ENCODE measurements at regions not wholly inside any gene's neighbourhood (a gene's known extent, or its start where the extent isn't known, plus 50 kb on each side); places are given as distances from the start of the nearest gene placed in this dataset.
"Not testable (repeated sequence)": the region's sequence is repeated elsewhere in the genome, so short reads cannot be mapped to it uniquely, and the experiment has no call there.

DNA sequence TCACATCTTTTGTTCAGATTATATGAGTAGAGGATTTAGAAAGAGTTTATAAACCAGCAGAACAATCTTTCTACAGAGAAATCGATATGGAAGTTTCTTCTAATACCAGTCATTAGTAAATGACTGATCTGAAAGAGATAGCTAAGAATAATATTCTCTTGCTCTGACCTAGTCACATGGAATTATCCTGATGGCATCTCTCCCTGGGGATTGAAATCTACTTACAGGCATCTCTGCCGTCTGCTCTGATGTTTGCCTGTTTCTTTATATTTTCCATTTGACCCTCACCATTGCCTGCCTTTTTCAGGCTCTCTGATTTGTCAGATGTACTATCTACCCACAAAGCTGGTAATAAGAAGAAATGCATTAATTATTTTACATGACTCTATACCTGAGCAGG is 1157.3 kb downstream of the PCDH7 start:
- Histone ChIP-seq H3K27ac (ENCODE audit: low read depth, low read length, severe bottlenecking) (no peak overlapping the region), H3K4me1 (ENCODE audit: control insufficient read depth, insufficient read depth, low read length, poor library complexity, severe bottlenecking) (no peaks in the 10 kb centered on the region), H3K4me3 (ENCODE audit: extremely low read depth, insufficient read depth, low read length, poor library complexity, severe bottlenecking) (no peak overlapping the region), H3K36me3 (ENCODE audit: control insufficient read depth, insufficient read depth, low read length) (no peaks in the 10 kb centered on the region), H3K9me3 (ENCODE audit: control insufficient read depth, low read length) (no peaks in the 10 kb centered on the region)
- 100% methylated on average over 1 of the region's 2 CpGs for WGBS, 2 experiments (ENCODE audit: insufficient coverage in 2 of 2)

- not testable (repeated sequence) for H3K4me1 ChIP-seq (ENCODE audit: control insufficient read depth, insufficient read depth, low read length, poor library complexity, severe bottlenecking); H3K9me3 ChIP-seq (ENCODE audit: control insufficient read depth, low read length)
- WGBS, 2 experiments (ENCODE audit: insufficient coverage in 2 of 2) = no CpG with 5 or more reads among the region's 2 CpGs
Measured at GRCh38 chr4:31880837-31881236, 1160.7 kb downstream of the PCDH7 start.

GRCh38 chr4:31896349-31896748 is 1176.2 kb downstream of the PCDH7 start:
- no peaks in the 10 kb centered on the region for H3K4me1 ChIP-seq (ENCODE audit: control insufficient read depth, insufficient read depth, low read length, poor library complexity, severe bottlenecking)
- no peaks in the 10 kb centered on the region for H3K36me3 ChIP-seq (ENCODE audit: control insufficient read depth, insufficient read depth, low read length)
- H3K27ac ChIP-seq (ENCODE audit: low read depth, low read length, severe bottlenecking) = no peak overlapping the region
- H3K9me3 ChIP-seq (ENCODE audit: control insufficient read depth, low read length) = no peaks in the 10 kb centered on the region
- H3K4me3 ChIP-seq (ENCODE audit: extremely low read depth, insufficient read depth, low read length, poor library complexity, severe bottlenecking) = no peak overlapping the region

More at GRCh38 chr4:31880837-31881236, 1160.7 kb downstream of the PCDH7 start:
- H3K27ac ChIP-seq (ENCODE audit: low read depth, low read length, severe bottlenecking); H3K36me3 ChIP-seq (ENCODE audit: control insufficient read depth, insufficient read depth, low read length); H3K4me3 ChIP-seq (ENCODE audit: extremely low read depth, insufficient read depth, low read length, poor library complexity, severe bottlenecking): not testable (repeated sequence)

- Histone ChIP-seq H3K9me3 (ENCODE audit: control insufficient read depth, low read length) (peaks cover 8% of the 10 kb centered on the region), H3K4me3 (ENCODE audit: extremely low read depth, insufficient read depth, low read length, poor library complexity, severe bottlenecking) (no peak overlapping the region), H3K36me3 (ENCODE audit: control insufficient read depth, insufficient read depth, low read length) (no peaks in the 10 kb centered on the region), H3K27ac (ENCODE audit: low read depth, low read length, severe bottlenecking) (no peak overlapping the region), H3K4me1 (ENCODE audit: control insufficient read depth, insufficient read depth, low read length, poor library complexity, severe bottlenecking) (no peaks in the 10 kb centered on the region)
- WGBS, 2 experiments (ENCODE audit: insufficient coverage in 2 of 2) = 85 to 96% methylated on average over 3 of the region's 3 CpGs
Measured at GRCh38 chr4:31905363-31905762, 1185.2 kb downstream of the PCDH7 start.

GRCh38 chr4:31908261-31908660 is 1188.1 kb downstream of the PCDH7 start:
- 67 to 74% methylated on average over 1 to 3 of the region's 3 CpGs for WGBS, 2 experiments (ENCODE audit: insufficient coverage in 2 of 2)
- Histone ChIP-seq H3K27ac (ENCODE audit: low read depth, low read length, severe bottlenecking) (no peak overlapping the region), H3K36me3 (ENCODE audit: control insufficient read depth, insufficient read depth, low read length) (no peaks in the 10 kb centered on the region), H3K4me1 (ENCODE audit: control insufficient read depth, insufficient read depth, low read length, poor library complexity, severe bottlenecking) (no peaks in the 10 kb centered on the region), H3K9me3 (ENCODE audit: control insufficient read depth, low read length) (peaks cover 8% of the 10 kb centered on the region), H3K4me3 (ENCODE audit: extremely low read depth, insufficient read depth, low read length, poor library complexity, severe bottlenecking) (no peak overlapping the region)

GRCh38 chr4:31917334-31917733 is 1197.2 kb downstream of the PCDH7 start:
- H3K36me3 ChIP-seq (ENCODE audit: control insufficient read depth, insufficient read depth, low read length) = no peaks in the 10 kb centered on the region

DNA sequence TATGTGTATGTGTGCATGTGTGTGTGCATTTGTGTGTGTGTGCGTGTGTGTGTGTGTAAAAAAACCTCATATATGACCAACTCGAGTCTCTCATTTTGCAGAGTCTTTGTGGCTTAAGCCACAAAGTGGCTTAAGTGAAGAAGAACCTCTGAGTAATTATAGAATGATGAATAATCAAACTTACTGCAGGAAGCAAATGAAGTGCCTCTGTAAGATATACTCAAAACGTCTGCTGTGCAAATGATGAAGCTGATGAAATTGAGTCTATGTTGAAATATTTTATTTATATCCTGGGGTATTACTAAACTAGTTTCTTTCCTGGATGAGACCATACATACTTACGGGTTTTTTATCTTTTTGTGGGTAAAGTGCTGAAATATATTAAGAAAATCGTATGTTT is 1198.7 kb downstream of the PCDH7 start:
- H3K4me3 ChIP-seq (ENCODE audit: extremely low read depth, insufficient read depth, low read length, poor library complexity, severe bottlenecking) = no peak overlapping the region
- H3K36me3 ChIP-seq (ENCODE audit: control insufficient read depth, insufficient read depth, low read length) = no peaks in the 10 kb centered on the region
- no CpG with 5 or more reads among the region's 5 CpGs for WGBS, 2 experiments (ENCODE audit: insufficient coverage in 2 of 2)

More at GRCh38 chr4:31917334-31917733, 1197.2 kb downstream of the PCDH7 start:
- Histone ChIP-seq H3K27ac (ENCODE audit: low read depth, low read length, severe bottlenecking) (no peak overlapping the region), H3K4me1 (ENCODE audit: control insufficient read depth, insufficient read depth, low read length, poor library complexity, severe bottlenecking) (no peaks in the 10 kb centered on the region), H3K9me3 (ENCODE audit: control insufficient read depth, low read length) (peaks cover 15% of the 10 kb centered on the region), H3K4me3 (ENCODE audit: extremely low read depth, insufficient read depth, low read length, poor library complexity, severe bottlenecking) (no peak overlapping the region)
- WGBS, 2 experiments (ENCODE audit: insufficient coverage in 2 of 2) = 80 to 100% methylated on average over 1 of the region's 1 CpG

DNA sequence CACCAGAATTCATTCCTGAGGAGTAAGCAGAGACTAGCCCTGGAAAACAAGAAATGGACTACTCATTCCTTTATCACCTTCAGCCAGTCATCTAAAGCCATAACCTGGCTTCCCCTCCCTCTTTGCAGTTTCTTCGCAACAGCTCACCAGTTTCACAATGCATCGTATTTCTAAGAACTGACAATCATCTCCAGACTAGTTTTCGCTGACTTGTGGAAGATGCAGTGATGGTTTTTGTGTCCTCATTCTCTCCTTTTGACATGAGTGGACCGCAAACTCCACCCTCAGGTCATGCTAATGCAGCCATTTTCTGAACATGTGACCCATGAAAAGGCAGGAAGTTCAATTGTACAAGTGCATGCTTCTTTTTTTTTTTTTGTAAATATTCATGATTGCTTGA is 1203.5 kb downstream of the PCDH7 start:
- Histone ChIP-seq H3K36me3 (ENCODE audit: control insufficient read depth, insufficient read depth, low read length) (no peaks in the 10 kb centered on the region), H3K4me1 (ENCODE audit: control insufficient read depth, insufficient read depth, low read length, poor library complexity, severe bottlenecking) (no peaks in the 10 kb centered on the region), H3K27ac (ENCODE audit: low read depth, low read length, severe bottlenecking) (no peak overlapping the region), H3K4me3 (ENCODE audit: extremely low read depth, insufficient read depth, low read length, poor library complexity, severe bottlenecking) (no peak overlapping the region), H3K9me3 (ENCODE audit: control insufficient read depth, low read length) (no peaks in the 10 kb centered on the region)
- WGBS, 2 experiments (ENCODE audit: insufficient coverage in 2 of 2) = 100% methylated on average over 1 of the region's 4 CpGs; no CpG with 5 or more reads in 1 of the 2 experiments

More for the DNA sequence above, 1198.7 kb downstream of the PCDH7 start:
- Histone ChIP-seq H3K4me1 (ENCODE audit: control insufficient read depth, insufficient read depth, low read length, poor library complexity, severe bottlenecking) (no peaks in the 10 kb centered on the region), H3K9me3 (ENCODE audit: control insufficient read depth, low read length) (peaks cover 15% of the 10 kb centered on the region), H3K27ac (ENCODE audit: low read depth, low read length, severe bottlenecking) (no peak overlapping the region)

DNA sequence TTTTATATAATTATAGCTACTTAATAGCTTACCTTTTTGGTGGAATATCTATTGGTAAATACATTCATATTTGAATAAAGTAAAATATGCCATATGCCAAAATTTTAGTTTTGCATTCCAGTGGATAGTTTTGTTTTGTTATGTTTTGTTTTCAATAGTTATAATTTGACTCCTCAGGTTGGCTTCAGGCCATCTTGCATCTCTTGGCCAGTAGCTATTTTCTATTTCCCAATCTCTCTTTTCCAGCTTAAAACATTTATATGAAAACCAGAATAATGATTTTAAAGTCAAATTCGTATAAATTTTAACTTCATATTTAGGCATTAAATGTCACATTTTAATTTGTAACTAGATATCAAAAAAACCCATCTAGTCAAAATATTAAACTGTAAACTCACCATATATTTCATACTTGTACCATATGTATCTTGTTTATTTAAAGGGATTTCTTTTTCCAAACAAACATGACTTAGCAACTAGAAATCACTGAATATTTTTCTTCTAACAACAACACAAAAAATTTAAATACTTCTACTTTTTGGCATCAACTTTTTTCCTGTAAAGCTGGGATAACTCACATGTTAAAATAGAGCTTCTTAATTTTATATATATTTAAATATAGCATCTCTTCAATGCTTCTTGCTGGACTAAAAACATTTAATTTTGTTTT is 1209.6 kb downstream of the PCDH7 start:
- H3K4me3 ChIP-seq (ENCODE audit: extremely low read depth, insufficient read depth, low read length, poor library complexity, severe bottlenecking) = no peak overlapping the region
- no peaks in the 10 kb centered on the region for H3K4me1 ChIP-seq (ENCODE audit: control insufficient read depth, insufficient read depth, low read length, poor library complexity, severe bottlenecking)
- H3K36me3 ChIP-seq (ENCODE audit: control insufficient read depth, insufficient read depth, low read length) = no peaks in the 10 kb centered on the region
- no peaks in the 10 kb centered on the region for H3K9me3 ChIP-seq (ENCODE audit: control insufficient read depth, low read length)
- WGBS, 2 experiments (ENCODE audit: insufficient coverage in 2 of 2) = no CpG with 5 or more reads among the region's 1 CpG
- H3K27ac ChIP-seq (ENCODE audit: low read depth, low read length, severe bottlenecking) = no peak overlapping the region

- H3K4me3 ChIP-seq (ENCODE audit: extremely low read depth, insufficient read depth, low read length, poor library complexity, severe bottlenecking) = no peak overlapping the region
- no peaks in the 10 kb centered on the region for H3K4me1 ChIP-seq (ENCODE audit: control insufficient read depth, insufficient read depth, low read length, poor library complexity, severe bottlenecking)
- no peaks in the 10 kb centered on the region for H3K9me3 ChIP-seq (ENCODE audit: control insufficient read depth, low read length)
- H3K27ac ChIP-seq (ENCODE audit: low read depth, low read length, severe bottlenecking) = no peak overlapping the region
- WGBS, 2 experiments (ENCODE audit: insufficient coverage in 2 of 2) = 43 to 50% methylated on average over 2 of the region's 3 CpGs
- H3K36me3 ChIP-seq (ENCODE audit: control insufficient read depth, insufficient read depth, low read length) = no peaks in the 10 kb centered on the region
Measured at GRCh38 chr4:31946456-31946855, 1226.3 kb downstream of the PCDH7 start.

DNA sequence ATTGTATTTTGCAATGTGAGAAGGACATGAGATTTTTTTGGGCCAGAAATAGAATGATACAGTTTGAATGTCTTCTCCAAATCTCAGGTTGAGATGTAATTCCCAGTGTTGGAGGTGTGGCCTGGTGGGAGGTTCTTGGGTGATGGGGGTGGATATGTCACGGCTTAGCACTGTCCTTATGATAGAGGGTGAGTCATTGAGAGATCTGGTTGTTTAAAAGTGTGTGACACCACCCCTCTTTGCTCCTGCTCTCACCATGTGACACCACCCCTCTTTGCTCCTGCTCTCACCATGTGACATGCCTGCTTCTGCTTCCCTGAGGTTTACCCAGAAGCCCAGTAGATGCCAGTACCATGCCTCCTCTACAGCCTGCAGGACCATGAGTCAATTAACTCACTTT is 1226.9 kb downstream of the PCDH7 start:
- no peaks in the 10 kb centered on the region for H3K36me3 ChIP-seq (ENCODE audit: control insufficient read depth, insufficient read depth, low read length)
- no peak overlapping the region for H3K27ac ChIP-seq (ENCODE audit: low read depth, low read length, severe bottlenecking)
- no peaks in the 10 kb centered on the region for H3K4me1 ChIP-seq (ENCODE audit: control insufficient read depth, insufficient read depth, low read length, poor library complexity, severe bottlenecking)
- H3K9me3 ChIP-seq (ENCODE audit: control insufficient read depth, low read length) = no peaks in the 10 kb centered on the region
- 60% methylated on average over 1 of the region's 1 CpG; no CpG with 5 or more reads in 1 of the 2 experiments for WGBS, 2 experiments (ENCODE audit: insufficient coverage in 2 of 2)
- H3K4me3 ChIP-seq (ENCODE audit: extremely low read depth, insufficient read depth, low read length, poor library complexity, severe bottlenecking) = no peak overlapping the region

All from mesodermal cell (in vitro differentiated cells).